NT2/D1 (cell line): ENCODE measurements at regions not wholly inside any gene's neighbourhood (a gene's known extent, or its start where the extent isn't known, plus 50 kb on each side); places are given as distances from the start of the nearest gene placed in this dataset.

Experiments used
- DNase-seq: peaks from one replicate; pipeline ENCODE4 v3.0.0-alpha.2; 2011; ENCODE audit warnings: low read depth, low spot score
- H3K27me3 ChIP-seq: 2 replicates; pipeline ENCODE4 v1.6.0; 2011; ENCODE audit warnings: mild to moderate bottlenecking; ENCODE audit not compliant: insufficient read length, insufficient read depth
- H3K36me3 ChIP-seq: 2 replicates; pipeline ENCODE4 v1.6.1; 2011; ENCODE audit warnings: mild to moderate bottlenecking, low read length, mixed read lengths; ENCODE audit not compliant: insufficient read depth, insufficient read length
- H3K4me1 ChIP-seq: 2 replicates; pipeline ENCODE4 v1.5.1; 2011; ENCODE audit not compliant: insufficient read depth, insufficient read length
- H3K4me3 ChIP-seq: 2 replicates; pipeline ENCODE4 v1.5.1; 2011; ENCODE audit warnings: low read depth; ENCODE audit not compliant: insufficient read length
- H3K9ac ChIP-seq: 2 replicates; pipeline ENCODE4 v1.6.0; 2011; ENCODE audit warnings: low read depth; ENCODE audit not compliant: insufficient read length
- H3K9me3 ChIP-seq: 2 replicates; pipeline ENCODE4 v1.5.1; 2011; ENCODE audit warnings: mild to moderate bottlenecking, low read length; ENCODE audit not compliant: insufficient read depth
- SUZ12 ChIP-seq: IDR thresholded peaks from 2 replicates; pipeline ENCODE4 v1.6.1; 2011; ENCODE audit not compliant: insufficient read length, insufficient read depth; ENCODE audit errors: extremely low read depth
- YY1 ChIP-seq: IDR thresholded peaks from 2 replicates; pipeline ENCODE4 v1.6.1; 2011; ENCODE audit not compliant: insufficient read length, insufficient read depth
- ZNF274 ChIP-seq: IDR thresholded peaks from 2 replicates; pipeline ENCODE4 v1.6.1; 2011; ENCODE audit warnings: mild to moderate bottlenecking, low read depth, low read length

DNA sequence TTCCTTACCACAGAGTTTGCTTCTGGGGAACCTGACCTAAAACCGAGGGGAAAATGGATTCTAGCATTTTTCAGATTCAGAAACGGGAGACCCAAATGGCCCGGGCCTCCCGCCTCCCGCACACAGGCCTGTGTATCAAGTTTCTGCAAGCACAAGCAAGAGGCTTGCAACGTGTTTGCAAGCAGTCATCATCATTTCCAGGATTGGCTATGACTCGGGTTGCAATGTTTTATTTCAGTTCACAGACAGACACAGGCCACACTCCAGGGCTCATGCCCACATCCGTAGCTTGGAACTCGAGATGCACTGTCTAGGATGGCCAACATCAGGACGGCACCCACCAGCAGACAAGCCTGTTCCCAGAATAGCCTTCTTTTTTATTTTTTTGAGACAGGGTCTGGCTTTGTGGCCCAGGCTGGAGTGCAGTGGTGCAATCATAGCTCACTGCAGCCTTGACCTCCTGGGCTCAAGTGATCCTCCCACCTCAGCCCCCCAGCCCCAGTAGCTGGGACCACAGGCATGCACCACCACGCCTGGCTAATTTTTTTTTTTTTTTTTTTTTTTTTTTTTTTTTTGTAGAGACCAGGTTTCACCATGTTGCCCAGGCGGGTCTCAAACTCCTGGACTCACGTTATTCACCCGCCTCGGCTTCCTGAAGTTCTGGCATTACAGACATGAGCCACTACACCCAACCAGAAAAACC is 68.1 kb upstream of the FOXK1 start:
- H3K4me3 ChIP-seq = peak overlapping the region; percentile 31

DNA sequence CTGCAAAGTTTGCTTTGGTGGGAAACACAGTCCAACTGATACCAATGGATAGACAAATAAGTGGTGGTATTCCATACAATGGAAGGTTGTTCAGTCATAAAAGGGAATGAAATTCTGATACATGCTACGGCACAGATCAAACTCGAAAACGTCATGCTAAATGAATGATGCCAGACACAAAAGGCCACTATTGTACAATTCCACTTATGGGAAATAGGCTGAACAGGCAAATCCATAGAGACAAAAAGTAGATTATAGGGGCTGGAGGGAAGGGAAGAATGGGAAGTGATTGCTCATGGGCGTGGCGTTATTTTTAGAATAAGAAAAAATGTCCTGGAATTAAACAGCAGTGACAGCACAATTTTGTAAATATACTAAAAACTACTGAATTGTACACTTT is 66.0 kb upstream of the FOXK1 start:
- Histone ChIP-seq H3K4me1 (peaks cover 3% of the 10 kb centered on the region), H3K9me3 (no peaks in the 10 kb centered on the region)

More for the DNA sequence above, 68.1 kb upstream of the FOXK1 start:
- Histone ChIP-seq H3K36me3 (no peaks in the 10 kb centered on the region), H3K9me3 (no peaks in the 10 kb centered on the region), H3K9ac (peak overlapping the region; percentile 26), H3K27me3 (peaks cover 4% of the 10 kb centered on the region), H3K4me1 (peaks cover 3% of the 10 kb centered on the region)
- no peak for DNase-seq
- TF ChIP-seq YY1 (no peak), SUZ12 (no peak), ZNF274 (no peak)

DNA sequence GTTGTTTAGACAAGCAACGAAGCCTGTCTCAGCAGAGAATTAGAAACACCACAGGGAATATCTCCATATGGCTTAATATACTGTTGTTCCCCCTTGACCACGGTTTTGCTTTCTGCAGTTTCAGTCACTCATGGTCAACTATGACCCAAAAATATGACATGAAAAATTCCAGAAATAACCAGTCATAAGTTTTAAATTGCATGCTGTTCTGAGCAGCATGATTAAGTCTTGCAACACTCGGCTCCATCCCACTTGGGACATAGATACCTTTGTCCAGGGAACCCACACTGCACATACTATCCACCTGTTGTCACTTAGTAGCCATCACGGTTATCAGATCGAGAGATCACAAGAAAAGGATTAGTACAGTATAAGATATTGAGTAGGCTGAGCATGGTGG is 60.7 kb upstream of the FOXK1 start:
- H3K4me3 ChIP-seq = no peak overlapping the region
- H3K9me3 ChIP-seq = peaks cover 23% of the 10 kb centered on the region
- H3K9ac ChIP-seq = no peak overlapping the region
- H3K36me3 ChIP-seq = no peaks in the 10 kb centered on the region
- H3K4me1 ChIP-seq = no peaks in the 10 kb centered on the region
- TF ChIP-seq ZNF274 (no peak), SUZ12 (no peak), YY1 (no peak)
- DNase-seq = no peak
- H3K27me3 ChIP-seq = peaks cover 14% of the 10 kb centered on the region

More for the DNA sequence above, 66.0 kb upstream of the FOXK1 start:
- DNase-seq = no peak
- Histone ChIP-seq H3K27me3 (peaks cover 5% of the 10 kb centered on the region), H3K9ac (no peak overlapping the region), H3K4me3 (no peak overlapping the region), H3K36me3 (no peaks in the 10 kb centered on the region)
- TF ChIP-seq YY1 (no peak), SUZ12 (no peak), ZNF274 (no peak)

DNA sequence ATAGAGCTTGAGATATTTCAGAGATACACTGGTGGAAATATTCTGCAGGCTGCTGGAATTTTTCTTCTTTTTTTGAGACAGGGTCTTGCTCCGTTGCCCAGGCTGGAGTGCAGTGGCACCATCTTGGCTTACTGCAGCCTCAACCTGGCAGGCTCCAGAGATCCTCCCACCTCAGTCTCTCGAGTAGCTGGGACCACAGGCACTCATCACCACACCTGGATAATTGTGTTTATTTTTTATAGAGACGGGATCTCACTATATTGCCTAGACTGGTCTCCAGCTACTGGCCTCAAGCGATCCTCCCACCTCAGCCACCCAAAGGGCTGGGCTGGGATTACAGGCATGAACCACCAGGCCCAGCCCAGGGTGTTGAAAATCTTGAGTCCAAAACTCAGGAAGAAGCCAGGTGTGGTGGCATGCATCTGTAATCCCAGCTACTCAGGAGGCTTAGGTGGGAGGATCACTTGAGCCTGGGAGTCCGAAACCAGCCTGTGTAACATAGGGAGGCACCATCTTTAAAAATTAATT is 55.7 kb upstream of the FOXK1 start:
- TF ChIP-seq SUZ12 (no peak), YY1 (no peak)

DNA sequence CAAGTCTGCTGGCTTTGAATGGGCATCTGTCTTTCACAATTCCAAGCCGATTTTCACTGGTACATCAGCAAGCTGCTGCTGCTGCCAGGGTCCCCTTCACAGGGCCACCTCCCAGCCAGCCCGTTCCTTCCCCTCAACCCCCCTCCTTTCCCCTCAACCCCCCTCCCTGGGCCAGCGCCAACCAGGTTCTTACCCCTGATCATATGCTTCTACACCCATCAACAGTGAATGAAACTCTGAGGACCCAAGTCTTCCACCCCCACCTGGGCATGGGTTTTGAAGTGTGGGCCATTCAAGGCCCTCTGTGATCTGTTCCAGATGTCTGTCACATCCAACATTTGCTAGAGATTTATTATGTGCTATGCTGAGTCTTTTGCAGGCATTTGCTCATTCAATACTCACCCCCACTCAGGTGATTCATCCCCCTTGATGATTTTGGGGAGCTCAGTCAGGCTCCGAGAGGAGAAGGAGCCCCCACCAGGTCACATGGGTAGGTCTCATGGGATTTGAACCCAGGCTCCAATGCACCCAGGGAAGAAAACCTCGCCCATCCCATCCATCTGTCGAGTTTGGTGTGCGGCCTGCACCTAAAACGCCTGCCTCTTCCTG is 52.7 kb upstream of the FOXK1 start:
- H3K9ac ChIP-seq = no peak overlapping the region
- H3K4me3 ChIP-seq = no peak overlapping the region
- no peaks in the 10 kb centered on the region for H3K36me3 ChIP-seq
- no peaks in the 10 kb centered on the region; the same call in 1 of the 2 replicates for H3K9me3 ChIP-seq
- no peak for TF ChIP-seq YY1
- no peak for TF ChIP-seq ZNF274
- TF ChIP-seq SUZ12 = no peak
- H3K4me1 ChIP-seq = peaks cover 6% of the 10 kb centered on the region
- H3K27me3 ChIP-seq = peaks cover 62% of the 10 kb centered on the region
- DNase-seq = no peak

More for the DNA sequence above, 55.7 kb upstream of the FOXK1 start:
- no peaks in the 10 kb centered on the region for H3K36me3 ChIP-seq
- H3K4me3 ChIP-seq = no peak overlapping the region
- no peak for DNase-seq
- peaks cover 3% of the 10 kb centered on the region for H3K4me1 ChIP-seq
- peaks cover 57% of the 10 kb centered on the region for H3K27me3 ChIP-seq
- H3K9ac ChIP-seq = no peak overlapping the region
- H3K9me3 ChIP-seq = peaks cover 21% of the 10 kb centered on the region

DNA sequence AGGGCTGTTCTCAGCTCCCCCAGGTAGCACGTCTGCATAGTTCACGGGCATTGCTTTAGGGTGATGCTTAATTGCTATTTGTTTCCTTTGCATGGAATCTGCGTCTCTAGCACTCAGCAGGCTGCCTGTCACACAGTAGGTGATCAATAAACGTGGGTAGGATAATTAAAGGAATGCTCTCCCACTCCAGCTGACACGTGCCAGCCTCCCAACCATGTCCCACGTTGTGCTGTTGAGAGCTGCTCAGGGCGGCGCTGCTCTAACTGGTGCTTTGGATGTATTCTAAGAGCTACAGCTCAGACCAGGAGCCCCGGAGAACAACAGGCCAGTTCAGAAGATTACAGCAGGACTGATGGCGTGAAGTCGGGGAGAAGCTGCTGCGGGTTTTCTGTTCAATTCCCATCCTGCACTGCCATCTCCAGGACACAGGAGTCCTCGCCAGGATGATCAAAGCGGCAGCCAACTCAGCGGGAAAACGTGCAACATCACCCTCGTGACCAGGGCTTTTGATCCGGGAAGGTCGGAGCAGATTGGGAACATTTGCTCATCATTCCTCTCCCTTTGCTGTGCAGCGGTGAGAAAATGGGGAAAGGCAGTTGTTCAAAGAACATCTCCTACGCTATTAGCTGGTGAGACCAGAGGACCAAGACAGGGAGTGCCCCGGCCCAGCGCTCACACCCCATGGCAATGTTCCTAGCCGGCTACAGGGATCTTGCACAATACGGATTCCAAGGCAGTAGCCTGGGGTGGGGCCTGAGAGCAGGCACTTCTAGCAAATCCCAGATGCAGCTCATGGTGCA is 50.5 kb upstream of the FOXK1 start:
- peak; percentile 86 for DNase-seq
- TF ChIP-seq YY1 = no peak
- no peak for TF ChIP-seq ZNF274
- TF ChIP-seq SUZ12 = no peak
- no peaks in the 10 kb centered on the region for H3K36me3 ChIP-seq
- no peaks in the 10 kb centered on the region for H3K9me3 ChIP-seq
- peaks cover 57% of the 10 kb centered on the region for H3K27me3 ChIP-seq
- H3K4me1 ChIP-seq = peaks cover 6% of the 10 kb centered on the region
- H3K4me3 ChIP-seq = peak overlapping the region; percentile 3
- peak overlapping the region; percentile 65 for H3K9ac ChIP-seq
